Activated CD4-positive, alpha-beta memory T cell treated with anti-CD3 and anti-CD28 coated beads for 36 hours (primary cell): ENCODE measurements at regions not wholly inside any gene's neighbourhood (a gene's known extent, or its start where the extent isn't known, plus 50 kb on each side); places are given as distances from the start of the nearest gene placed in this dataset.
"Not testable (repeated sequence)": the region's sequence is repeated elsewhere in the genome, so short reads cannot be mapped to it uniquely, and the experiment has no call there.

Experiments used
- CTCF ChIA-PET: fragments of 350-600 bp; sonication (Branson Sonifier 250); formaldehyde crosslinking; loops from one replicate; lab custom pipeline; 2021; ENCODE audit warnings: antibody characterized with exemption, inconsistent platforms; lab: Charles Lee
- POLR2A ChIA-PET: fragments of 350-600 bp; sonication (Branson Sonifier 250); formaldehyde crosslinking; loops from one replicate; lab custom pipeline; 2021; ENCODE audit warnings: antibody characterized with exemption; lab: Charles Lee
- DNase-seq: peaks from one replicate; pipeline ENCODE4 v3.0.0-alpha.2; 2020
- H3K27ac Mint-ChIP-seq: one replicate; pipeline ENCODE4 v1.8.0; 2021; ENCODE audit warnings: mixed read lengths
- H3K27me3 Mint-ChIP-seq: one replicate; pipeline ENCODE4 v1.8.0; 2021; ENCODE audit warnings: mixed read lengths
- H3K36me3 Mint-ChIP-seq: one replicate; pipeline ENCODE4 v1.8.0; 2021; ENCODE audit warnings: mixed read lengths
- H3K4me1 Mint-ChIP-seq: one replicate; pipeline ENCODE4 v1.8.0; 2021; ENCODE audit warnings: low read depth, mixed read lengths
- H3K4me3 Mint-ChIP-seq: one replicate; pipeline ENCODE4 v1.8.0; 2021; ENCODE audit warnings: mild to moderate bottlenecking, mixed read lengths
- H3K9me3 Mint-ChIP-seq: one replicate; pipeline ENCODE4 v1.8.0; 2021; ENCODE audit warnings: mixed read lengths
- intact Hi-C: fragments of 100-400 bp; cut with micrococcal nuclease; formaldehyde crosslinking; loops from one replicate; pipeline ENCODE4 v1.15.1; 2023

DNA sequence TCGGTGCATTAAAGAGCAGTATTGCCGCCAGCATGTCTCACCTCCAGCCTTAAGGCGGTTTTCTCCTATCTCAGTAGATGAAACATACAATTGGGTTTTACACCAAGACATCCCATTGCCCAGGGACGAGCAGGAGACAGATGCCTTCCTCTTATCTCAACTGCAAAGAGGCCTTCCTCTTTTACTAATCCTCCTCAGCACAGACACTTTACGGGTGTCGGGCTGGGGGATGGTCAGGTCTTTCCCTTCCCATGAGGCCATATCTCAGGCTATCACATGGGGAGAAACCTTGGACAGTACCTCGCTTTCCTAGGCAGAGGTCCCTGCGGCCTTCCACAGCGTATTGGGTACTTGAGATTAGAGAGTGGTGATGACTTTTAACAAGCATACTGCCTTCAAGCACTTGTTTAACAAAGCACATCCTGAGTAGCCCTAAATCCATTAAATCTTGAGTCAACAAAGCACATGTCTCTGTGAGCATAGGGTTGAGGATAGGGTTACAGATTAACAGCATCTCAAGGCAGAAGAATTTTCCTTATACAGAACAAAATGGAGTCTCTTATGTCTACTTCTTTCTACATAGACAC, 60.8 kb upstream of the APBB1IP start:
- DNase-seq, intact Hi-C loops, CTCF ChIA-PET, H3K27ac Mint-ChIP-seq, H3K4me1 Mint-ChIP-seq, H3K9me3 Mint-ChIP-seq, H3K27me3 Mint-ChIP-seq, H3K4me3 Mint-ChIP-seq, POLR2A ChIA-PET, H3K36me3 Mint-ChIP-seq: not testable (repeated sequence)

DNA sequence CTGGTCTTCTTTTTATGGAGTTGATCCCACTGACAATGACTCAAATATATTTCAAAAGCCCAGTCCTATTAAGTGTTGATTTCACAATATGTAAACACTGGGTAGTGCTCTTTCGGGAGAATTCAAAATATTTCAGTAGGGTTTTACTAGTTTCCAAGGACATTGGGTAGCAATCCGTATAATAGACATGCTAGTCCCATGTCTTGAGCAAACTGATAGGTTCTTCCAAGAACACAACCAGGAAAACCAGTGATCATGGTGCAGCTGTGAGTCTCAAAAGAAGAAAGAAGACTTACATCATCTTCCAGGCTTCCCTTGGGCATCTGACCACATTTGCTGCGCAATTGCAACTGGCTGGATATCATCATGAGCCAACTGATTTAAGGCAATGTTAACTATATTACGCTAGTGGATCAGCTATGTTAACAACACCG, 59.3 kb upstream of the APBB1IP start:
- Mint-ChIP-seq H3K4me3 (no peak overlapping the region), H3K4me1 (no peaks in the 10 kb centered on the region), H3K27me3 (peaks cover 2% of the 10 kb centered on the region), H3K27ac (no peak overlapping the region), H3K9me3 (no peaks in the 10 kb centered on the region), H3K36me3 (no peaks in the 10 kb centered on the region)
- intact Hi-C loops: no loop called here
- no peak for DNase-seq
- CTCF ChIA-PET: no interaction called here
- POLR2A ChIA-PET: no interaction called here

DNA sequence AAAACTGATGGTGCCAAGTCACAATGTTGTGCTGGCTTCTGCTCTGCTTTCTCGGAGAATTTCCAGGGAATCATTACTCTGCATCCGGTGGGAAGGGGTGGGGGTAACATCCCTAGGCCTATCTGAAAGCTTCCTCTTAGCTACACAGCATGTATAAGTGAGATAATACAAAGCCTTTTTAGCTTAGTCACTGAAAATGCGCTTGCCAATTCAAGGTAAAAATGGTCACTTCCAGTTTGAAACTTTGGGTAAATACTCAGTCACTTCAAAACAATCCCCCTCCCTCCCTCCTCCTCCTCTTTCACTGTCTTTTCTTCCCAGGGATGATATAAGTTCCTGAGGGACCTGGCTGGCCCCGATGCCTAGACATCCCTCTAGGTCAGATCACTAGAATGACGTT, 57.3 kb upstream of the APBB1IP start:
- H3K4me3 Mint-ChIP-seq: no peak overlapping the region
- POLR2A ChIA-PET: no interaction called here
- no peak overlapping the region for H3K27ac Mint-ChIP-seq
- no peak for DNase-seq
- intact Hi-C loops: no loop called here
- no peaks in the 10 kb centered on the region for H3K36me3 Mint-ChIP-seq
- no peaks in the 10 kb centered on the region for H3K27me3 Mint-ChIP-seq
- no peaks in the 10 kb centered on the region for H3K9me3 Mint-ChIP-seq
- H3K4me1 Mint-ChIP-seq: no peaks in the 10 kb centered on the region
- CTCF ChIA-PET: no interaction called here

DNA sequence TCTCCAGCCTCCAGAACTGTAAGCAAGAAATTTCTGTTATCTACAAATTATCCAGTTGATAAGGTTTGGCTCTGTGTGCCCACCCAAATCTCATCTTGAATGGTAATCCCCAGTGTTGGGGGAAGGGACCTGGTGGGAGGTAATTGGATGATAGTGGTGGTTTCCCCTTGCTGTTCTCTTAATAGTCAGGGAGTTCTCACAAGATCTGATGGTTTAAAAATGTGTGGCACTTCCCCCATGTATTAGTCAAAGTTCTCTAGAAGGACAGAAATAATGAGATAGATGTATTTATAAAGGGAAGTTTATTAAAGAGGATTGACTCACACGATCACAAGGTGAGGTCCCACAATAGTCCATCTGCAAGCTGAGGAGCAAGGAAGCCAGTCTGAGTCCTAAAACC, 56.2 kb upstream of the APBB1IP start:
- POLR2A ChIA-PET: no interaction called here
- H3K27me3 Mint-ChIP-seq: no peaks in the 10 kb centered on the region
- no peaks in the 10 kb centered on the region for H3K36me3 Mint-ChIP-seq
- no peak for DNase-seq
- no peaks in the 10 kb centered on the region for H3K4me1 Mint-ChIP-seq
- no peak overlapping the region for H3K27ac Mint-ChIP-seq
- H3K9me3 Mint-ChIP-seq: no peaks in the 10 kb centered on the region
- intact Hi-C loops: no loop called here
- CTCF ChIA-PET: no interaction called here
- H3K4me3 Mint-ChIP-seq: no peak overlapping the region

DNA sequence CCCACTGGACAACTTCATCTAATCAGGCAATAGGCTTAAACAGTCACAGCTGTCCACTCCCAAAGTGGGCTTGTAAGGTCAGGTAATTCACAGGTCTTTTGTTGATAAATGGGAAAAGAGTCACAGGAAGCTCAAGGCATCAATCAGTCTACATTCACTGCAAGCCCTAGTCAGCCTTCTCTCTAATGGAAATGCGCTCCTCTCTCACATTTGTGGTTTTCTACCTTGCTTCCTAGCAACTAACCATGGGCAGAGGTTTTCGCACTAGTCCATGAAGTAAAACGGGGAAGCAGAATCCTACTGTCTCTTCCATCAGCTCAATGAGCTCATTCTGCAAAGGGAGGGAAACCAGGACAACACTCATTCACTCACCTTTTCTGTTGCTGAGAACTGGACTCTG, 53.5 kb upstream of the APBB1IP start:
- no peak overlapping the region for H3K27ac Mint-ChIP-seq
- ChIA-PET CTCF (no interaction called here), POLR2A (no interaction called here)
- H3K4me3 Mint-ChIP-seq: no peak overlapping the region
- H3K27me3 Mint-ChIP-seq: peaks cover 2% of the 10 kb centered on the region
- H3K9me3 Mint-ChIP-seq: peaks cover 3% of the 10 kb centered on the region
- DNase-seq: no peak
- no peaks in the 10 kb centered on the region for H3K36me3 Mint-ChIP-seq
- H3K4me1 Mint-ChIP-seq: no peaks in the 10 kb centered on the region
- intact Hi-C loops: no loop called here

GRCh38 chr10:26385443-26385842, 52.7 kb upstream of the APBB1IP start:
- no peak overlapping the region for H3K27ac Mint-ChIP-seq
- peaks cover 1% of the 10 kb centered on the region for H3K36me3 Mint-ChIP-seq
- DNase-seq: no peak
- peaks cover 6% of the 10 kb centered on the region for H3K27me3 Mint-ChIP-seq
- no peak overlapping the region for H3K4me3 Mint-ChIP-seq
- POLR2A ChIA-PET: interaction anchor here (0.6 kb wide), 1 partner anchor 62 kb away, joined by 3 read pairs; no protein-coding TSS in a partner anchor
- H3K9me3 Mint-ChIP-seq: peaks cover 4% of the 10 kb centered on the region
- CTCF ChIA-PET: no interaction called here
- H3K4me1 Mint-ChIP-seq: no peaks in the 10 kb centered on the region
- intact Hi-C loops: loop anchor here (5.0 kb wide), 1 partner anchor 47 kb away; no protein-coding TSS in a partner anchor

- peaks cover 3% of the 10 kb centered on the region for H3K4me1 Mint-ChIP-seq
- H3K27ac Mint-ChIP-seq: no peak overlapping the region
- ChIA-PET POLR2A (no interaction called here), CTCF (interaction anchor here (0.6 kb wide), 2 partner anchors 31 to 51 kb away, joined by 3 read pairs; no protein-coding TSS in a partner anchor)
- DNase-seq: no peak
- H3K4me3 Mint-ChIP-seq: no peak overlapping the region
- H3K27me3 Mint-ChIP-seq: peaks cover 8% of the 10 kb centered on the region
- peaks cover 1% of the 10 kb centered on the region for H3K36me3 Mint-ChIP-seq
- intact Hi-C loops: loop anchor here (5.0 kb wide), 1 partner anchor 46 kb away; no protein-coding TSS in a partner anchor
- peaks cover 4% of the 10 kb centered on the region for H3K9me3 Mint-ChIP-seq
These were observed 51.4 kb upstream of the APBB1IP start for GRCh38 chr10:26386781-26387180.
